ENCODE measurements at regions not wholly inside any gene's neighbourhood (a gene's known extent, or its start where the extent isn't known, plus 50 kb on each side); places are given as distances from the start of the nearest gene placed in this dataset.

DNA sequence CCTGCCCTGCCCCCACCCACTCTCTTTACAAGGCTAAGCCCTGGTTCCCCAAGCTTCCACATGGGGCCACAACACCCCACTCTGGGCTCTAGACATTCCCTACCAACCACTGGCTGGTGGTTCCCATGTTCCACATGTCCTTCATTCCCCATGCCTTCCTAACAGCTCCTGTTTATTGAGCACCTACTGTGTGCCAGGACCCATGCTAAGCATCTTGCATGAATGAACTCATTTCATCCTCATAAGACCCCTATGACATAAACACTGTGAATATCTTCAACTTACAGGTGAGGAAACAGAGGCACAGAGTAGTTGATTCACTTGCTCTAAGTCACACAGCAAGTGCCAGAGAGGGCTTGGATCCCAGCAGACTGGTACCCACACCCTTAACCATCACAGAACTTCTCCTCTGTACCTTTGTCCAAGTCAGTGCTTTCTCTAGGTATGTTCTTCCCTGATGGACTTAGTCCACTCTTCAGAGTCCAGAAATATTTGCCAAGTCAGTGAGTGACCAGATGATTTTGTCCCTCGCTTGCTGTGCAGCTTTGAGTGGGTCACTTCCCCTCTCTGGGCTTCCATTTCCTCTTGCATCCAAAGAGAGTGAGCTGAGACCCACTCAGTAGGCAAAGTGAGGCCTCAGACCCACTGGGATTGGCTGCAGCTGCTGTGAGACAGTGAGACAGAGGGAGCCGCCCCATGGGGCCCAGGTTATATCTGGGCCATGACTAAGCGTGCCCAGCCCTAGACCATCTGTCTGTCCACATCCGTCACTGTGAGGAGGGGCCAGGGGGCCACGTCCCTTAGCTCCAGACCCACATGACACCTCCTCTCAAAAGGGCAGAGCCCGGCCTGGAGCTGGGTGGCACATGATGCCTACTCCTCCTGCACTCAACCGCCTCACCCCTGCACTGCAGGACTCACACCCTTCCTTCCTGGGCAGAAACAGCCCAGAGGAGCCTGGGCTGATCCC is 132.4 kb downstream of the MN1 start:
- DNase-seq (ENCODE audit: low read depth) = no peak

- DNase-seq (ENCODE audit: low read depth) = no peak
Observed at GRCh38 chr22:27669798-27670599, 131.6 kb downstream of the MN1 start.

GRCh38 chr22:27670701-27671412 is 130.7 kb downstream of the MN1 start:
- no peak for DNase-seq (ENCODE audit: low read depth)

- DNase-seq (ENCODE audit: low read depth) = no peak
Observed at GRCh38 chr22:27671413-27671935, 130.1 kb downstream of the MN1 start.

DNA sequence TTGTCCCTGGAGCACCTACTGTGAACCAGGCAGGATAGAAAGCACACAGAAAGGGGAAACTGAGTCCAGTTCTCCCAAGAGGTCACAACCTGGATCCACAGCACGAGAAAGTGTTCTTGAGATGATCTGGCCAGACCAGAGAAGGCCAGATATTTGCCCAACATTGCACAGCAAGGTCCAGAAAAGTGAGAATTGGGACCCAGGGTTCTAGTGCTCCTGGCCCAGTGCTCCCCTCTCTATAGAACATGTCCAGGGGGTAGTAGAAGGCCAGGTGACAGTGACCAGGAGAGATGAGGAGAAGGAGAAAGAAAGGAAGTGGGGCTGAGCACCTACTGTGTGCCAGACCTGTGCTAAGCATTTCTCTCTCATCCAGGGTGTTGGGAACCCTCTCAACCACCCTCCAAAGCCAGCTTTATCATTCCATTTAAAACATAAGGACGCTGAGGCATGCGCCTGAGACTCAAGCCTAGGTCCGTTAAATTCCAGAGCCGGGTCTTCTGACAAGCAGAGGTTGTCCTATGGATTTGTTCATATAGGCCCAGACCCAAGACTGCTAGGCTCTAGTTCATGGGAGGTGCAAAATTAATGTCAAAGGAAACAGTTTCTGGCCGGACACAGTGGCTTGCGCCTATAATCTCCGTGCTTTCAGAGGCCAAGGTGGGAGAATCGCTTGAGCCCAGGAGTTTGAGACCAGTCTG is 128.7 kb downstream of the MN1 start:
- DNase-seq (ENCODE audit: low read depth) = no peak

DNA sequence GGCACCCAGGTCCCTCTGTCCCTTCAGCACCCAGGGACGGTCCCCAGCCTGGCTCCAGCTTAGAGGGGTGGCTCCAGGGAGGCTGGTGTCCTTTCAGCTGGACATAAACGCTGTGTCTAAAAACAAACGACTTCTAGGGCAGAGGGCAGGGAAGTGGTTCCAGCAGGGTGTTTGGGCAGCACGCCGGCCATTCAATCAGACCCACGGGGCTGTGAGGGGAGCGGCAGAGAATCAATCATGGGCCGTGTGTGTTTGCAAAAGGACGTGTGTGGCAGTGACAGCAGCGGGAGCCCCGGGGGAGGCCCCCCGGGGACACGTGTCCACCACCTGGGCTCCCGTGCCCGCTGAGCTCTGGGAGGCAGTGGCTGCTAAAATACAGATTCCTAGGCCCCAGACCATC is 127.7 kb downstream of the MN1 start:
- no peak for DNase-seq (ENCODE audit: low read depth)

DNA sequence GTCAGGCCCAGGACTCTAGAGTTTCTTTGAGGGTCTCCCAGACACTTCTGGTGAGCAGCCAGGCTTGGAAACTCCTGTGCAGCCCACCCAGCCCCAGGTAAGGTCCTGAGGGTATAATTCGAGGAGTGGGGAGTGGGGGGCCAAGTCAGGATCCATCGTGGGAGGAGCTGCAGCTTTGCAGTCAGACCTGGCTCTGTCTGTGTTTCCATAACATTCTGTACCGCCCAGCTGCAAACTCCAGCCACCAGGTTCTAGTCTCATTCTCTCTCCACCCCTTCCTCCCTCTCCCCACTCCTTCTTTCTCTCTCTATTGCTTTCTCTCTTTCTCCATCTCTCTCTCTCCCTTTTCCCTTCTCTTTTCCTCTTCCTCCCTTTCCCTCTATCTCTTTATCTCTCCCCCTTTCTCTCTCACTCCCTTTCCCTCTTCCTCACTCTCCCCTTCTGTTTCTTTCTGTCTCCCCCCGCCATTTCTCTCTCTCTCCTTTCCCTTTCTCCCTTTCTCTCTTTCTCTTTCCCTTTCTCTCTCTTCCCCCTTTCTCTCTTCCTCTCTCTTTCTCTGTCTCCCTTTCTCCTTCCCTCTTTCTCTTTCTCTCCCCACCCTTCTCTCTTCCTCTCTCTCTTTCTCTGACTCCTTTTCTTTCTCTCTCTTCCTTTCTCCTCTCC is 127.2 kb downstream of the MN1 start:
- no peak for DNase-seq (ENCODE audit: low read depth)

- DNase-seq (ENCODE audit: low read depth) = no peak
Observed at GRCh38 chr22:27676545-27677213, 124.9 kb downstream of the MN1 start.

DNA sequence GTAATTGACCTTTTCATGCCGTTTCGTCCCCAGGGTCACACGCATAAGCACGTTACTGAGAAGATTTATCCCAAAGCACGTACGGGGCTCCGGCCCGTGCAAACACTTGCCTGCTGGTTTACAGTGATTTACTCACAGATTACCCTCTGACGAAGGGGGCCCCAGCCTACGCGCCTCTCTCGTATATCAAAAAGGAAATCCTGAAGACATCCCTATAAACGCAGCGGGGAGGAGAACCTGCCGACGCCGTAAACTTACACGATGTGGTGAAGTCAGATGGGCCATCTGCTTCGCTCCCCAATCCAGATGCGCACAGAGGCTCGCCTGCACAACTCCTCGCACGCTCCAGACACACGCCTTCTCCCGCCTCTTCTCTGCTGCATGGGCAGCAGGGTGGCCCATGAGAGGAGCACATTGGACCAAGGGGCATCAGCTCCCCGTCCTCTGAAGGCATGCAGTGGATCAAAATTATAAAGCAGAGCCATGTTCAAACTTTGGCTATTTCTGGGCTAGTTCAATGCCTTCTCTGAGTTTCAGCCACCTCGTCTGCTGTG is 123.6 kb downstream of the MN1 start:
- DNase-seq (ENCODE audit: low read depth) = no peak

DNA sequence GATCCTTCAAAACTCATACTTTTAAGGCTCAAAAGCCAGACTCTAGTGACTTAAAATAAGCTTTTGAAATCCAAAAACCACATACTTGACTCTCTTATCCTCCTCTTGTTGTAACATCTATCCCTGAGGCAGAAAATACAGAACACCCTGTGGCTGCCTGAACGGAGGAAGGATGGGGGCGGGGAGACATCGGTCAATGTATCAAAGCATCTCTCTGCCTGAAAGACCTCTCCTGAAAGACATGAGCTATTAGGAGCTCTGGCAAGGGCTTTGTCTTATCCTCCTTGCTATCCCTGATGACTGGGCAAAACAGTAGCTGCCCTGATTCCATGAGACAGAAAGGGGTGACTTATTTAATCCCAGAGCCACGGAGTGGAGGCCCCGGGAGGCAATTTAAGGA is 122.4 kb downstream of the MN1 start:
- DNase-seq (ENCODE audit: low read depth) = no peak

DNA sequence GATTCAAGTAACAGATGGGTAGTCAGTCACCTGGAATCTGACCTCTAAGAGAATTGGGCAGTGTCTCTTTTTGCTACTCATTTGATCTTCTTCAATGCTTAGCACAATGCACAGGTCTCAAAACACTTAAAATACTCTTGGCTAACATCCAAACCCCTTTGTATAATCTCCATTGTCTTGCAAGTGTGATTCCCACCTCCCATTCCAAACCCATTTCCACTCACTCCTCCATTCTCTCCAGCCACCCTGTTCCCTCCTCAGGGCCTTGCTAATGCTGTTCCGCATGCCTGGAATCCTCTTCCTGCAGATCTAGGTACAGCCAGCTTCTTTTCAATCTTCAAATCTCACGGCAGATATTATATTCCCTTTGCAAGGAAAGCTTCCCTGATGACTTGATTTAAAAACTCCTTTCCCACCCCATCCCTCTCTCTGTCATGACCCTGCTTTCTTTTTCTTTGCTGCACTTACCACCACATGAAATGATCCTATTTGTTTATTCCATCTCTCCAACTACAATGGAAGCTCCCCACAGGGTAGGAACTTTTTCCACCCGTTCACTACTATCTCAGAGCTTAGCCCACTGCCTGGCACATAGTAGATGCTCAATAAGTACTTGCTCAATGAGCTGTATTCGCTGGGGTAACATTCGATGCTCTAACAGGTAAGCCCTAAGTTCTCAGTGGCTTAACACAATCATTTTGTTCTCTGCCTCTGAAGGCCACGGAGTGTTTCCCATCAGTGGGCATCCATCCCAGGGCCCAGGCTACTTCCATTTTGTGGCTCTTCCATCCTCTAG is 121.7 kb downstream of the MN1 start:
- DNase-seq (ENCODE audit: low read depth) = no peak

- no peak for DNase-seq (ENCODE audit: low read depth)
Observed at GRCh38 chr22:27680636-27681035, 120.9 kb downstream of the MN1 start.

DNA sequence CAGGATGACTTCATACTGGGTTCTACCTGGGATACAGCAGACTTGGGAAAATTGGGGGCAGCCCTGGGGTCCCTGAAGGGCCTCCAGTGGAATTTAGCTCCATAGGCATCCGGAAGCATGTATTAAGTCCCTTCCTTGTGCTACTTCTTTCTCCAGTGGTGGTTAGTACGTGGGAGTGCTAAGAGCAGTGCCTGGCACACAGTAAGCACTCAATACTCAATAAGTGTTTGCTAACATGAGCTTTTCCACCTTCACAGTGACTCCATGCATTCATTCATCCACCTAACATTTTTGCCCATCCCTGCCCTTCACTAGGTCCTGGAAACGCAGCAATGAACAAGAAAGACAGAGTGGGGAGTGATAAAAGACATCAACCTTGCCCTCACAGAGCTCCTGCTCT is 120.5 kb downstream of the MN1 start:
- DNase-seq (ENCODE audit: low read depth) = no peak

- no peak for DNase-seq (ENCODE audit: low read depth)
Observed at GRCh38 chr22:27682437-27682836, 119.1 kb downstream of the MN1 start.

- DNase-seq (ENCODE audit: low read depth) = no peak
Observed at GRCh38 chr22:27684901-27685300, 116.7 kb downstream of the MN1 start.

GRCh38 chr22:27685515-27685914 is 116.0 kb downstream of the MN1 start:
- no peak for DNase-seq (ENCODE audit: low read depth)

DNA sequence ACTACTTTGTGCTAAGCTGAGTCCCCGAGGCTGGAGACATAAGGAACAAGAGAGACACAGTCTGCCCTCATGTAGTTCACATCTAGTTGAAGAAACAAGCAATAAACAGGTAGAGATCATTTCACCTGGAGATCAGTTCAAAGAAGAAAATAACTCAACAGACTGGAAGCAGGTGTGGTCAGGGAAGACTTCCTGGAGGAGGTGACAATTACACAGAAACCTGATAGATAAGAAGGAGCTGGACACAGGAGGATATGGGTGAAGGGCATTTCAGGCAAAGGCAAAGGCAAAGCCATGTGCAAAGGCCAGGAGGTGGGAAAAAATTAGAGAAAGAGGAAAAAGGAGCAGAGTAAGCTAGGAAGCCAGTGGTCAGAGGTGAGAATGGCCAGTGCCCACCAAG is 115.6 kb downstream of the MN1 start:
- DNase-seq (ENCODE audit: low read depth) = no peak

GRCh38 chr22:27686534-27686933 is 115.0 kb downstream of the MN1 start:
- no peak for DNase-seq (ENCODE audit: low read depth)

DNA sequence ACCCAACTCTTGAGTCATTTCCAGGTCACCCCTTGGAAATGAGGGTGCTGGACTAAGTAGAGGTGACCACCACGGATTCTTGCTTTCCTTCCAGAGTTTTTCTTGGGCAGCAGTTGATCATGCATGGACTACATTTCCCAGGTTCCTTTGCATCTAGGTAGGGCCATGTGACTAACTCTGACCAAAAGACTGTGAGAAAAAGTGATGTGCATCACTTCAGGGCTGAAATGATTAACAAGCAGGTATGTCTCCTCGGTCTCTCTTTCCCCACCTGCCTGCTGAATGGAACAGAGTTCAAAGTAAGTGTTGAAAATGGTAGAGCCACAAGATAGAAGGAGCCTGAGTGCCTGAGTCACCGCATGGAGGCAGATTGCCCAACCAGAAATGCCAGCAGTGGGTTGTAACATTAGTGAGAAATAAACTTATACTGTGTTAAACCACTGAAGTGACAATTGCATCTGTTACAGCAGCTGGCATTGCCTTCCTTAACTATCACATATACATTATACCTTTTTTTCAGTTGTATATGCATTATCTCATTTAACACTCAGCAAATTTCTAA is 113.5 kb downstream of the MN1 start:
- no peak for DNase-seq (ENCODE audit: low read depth)

All from stimulated activated CD8-positive, alpha-beta memory T cell treated with anti-CD3 and anti-CD28 coated beads, Interleukin-7, amount 100 ng/mL, for 24 hours (primary cell).